Endothelial cell of umbilical vein (primary cell): ENCODE measurements at regions not wholly inside any gene's neighbourhood (a gene's known extent, or its start where the extent isn't known, plus 50 kb on each side); places are given as distances from the start of the nearest gene placed in this dataset.

Experiments used
- BruUV-seq: library from RNA; stranded (reverse); fragments of 400-500 nt; replicated peaks from 2 replicates; lab custom pipeline; 2021; lab: Mats Ljungman, UMichigan
- CTCF ChIA-PET: fragments of 300-600, 350-600 bp; sonication (Branson Sonifier 250); formaldehyde crosslinking; loops from one replicate; lab custom pipeline; 2021; ENCODE audit warnings: antibody characterized with exemption, inconsistent platforms; lab: Charles Lee
- POLR2A ChIA-PET: fragments of 300-600, 350-600 bp; sonication (Branson Sonifier 250); formaldehyde crosslinking; loops from one replicate; lab custom pipeline; 2021; ENCODE audit warnings: antibody characterized with exemption, inconsistent platforms; lab: Charles Lee
- DNase-seq: peaks from one replicate; pipeline ENCODE4 v3.0.0-alpha.2; 2011; ENCODE audit warnings: low read depth, low spot score
- FAIRE-seq: peaks from 2 replicates; lab custom pipeline; 2011; peaks lifted over from hg19 to GRCh38; lab: Jason Lieb, UNC
- H2AFZ ChIP-seq: 2 replicates; pipeline ENCODE4 v1.6.0; 2012; ENCODE audit warnings: low read depth, low read length, control low read depth, inconsistent platforms
- H3K27ac ChIP-seq: 2 replicates; pipeline ENCODE4 v1.5.1; 2011; ENCODE audit warnings: low read depth, mild to moderate bottlenecking, control low read depth, low read length, moderate library complexity; ENCODE audit not compliant: insufficient read depth
- H3K27me3 ChIP-seq, 2 experiments: 2 replicates each; pipeline versions ENCODE4 v1.6.0 to v1.6.1; 2011; ENCODE audit warnings: low read length in 2 of 2, mixed read lengths in 1 of 2; ENCODE audit not compliant: control insufficient read depth in 2 of 2, insufficient read depth in 2 of 2
- H3K36me3 ChIP-seq, 2 experiments: 2 replicates in 1 of 2; 3 replicates in 1 of 2; pipeline ENCODE4 v1.5.1; 2011; ENCODE audit warnings: low read length in 2 of 2, mild to moderate bottlenecking in 1 of 2, moderate library complexity in 1 of 2; ENCODE audit not compliant: control insufficient read depth in 2 of 2, insufficient read depth in 2 of 2; ENCODE audit errors: extremely low read depth in 1 of 2
- H3K4me1 ChIP-seq: 3 replicates; pipeline ENCODE4 v1.5.1; 2011; ENCODE audit warnings: mild to moderate bottlenecking, low read length; ENCODE audit not compliant: control insufficient read depth, insufficient read depth; ENCODE audit errors: extremely low read depth
- H3K4me2 ChIP-seq: 2 replicates; pipeline ENCODE4 v1.6.1; 2011; ENCODE audit warnings: low read length, control low read depth, mixed read lengths; ENCODE audit not compliant: insufficient read depth
- H3K4me3 ChIP-seq, 3 experiments: fragments of 200-600 bp in 1 of 3; sonication (generic), shearing (Covaris generic) in 1 of 3; replicated peaks in 1 of 3; 2 replicates each; pipeline ENCODE4 v1.5.1; 2011 to 2016; ENCODE audit warnings: control low read depth in 3 of 3, low read length in 3 of 3, mild to moderate bottlenecking in 2 of 3, inconsistent platforms in 1 of 3, low read depth in 1 of 3, moderate library complexity in 1 of 3; ENCODE audit not compliant: insufficient read depth in 1 of 3
- H3K79me2 ChIP-seq: 2 replicates; pipeline ENCODE4 v1.6.0; 2012; ENCODE audit warnings: low read length, inconsistent platforms; ENCODE audit not compliant: control insufficient read depth, insufficient read depth
- H3K9ac ChIP-seq: replicated peaks from 2 replicates; pipeline ENCODE3; 2011; ENCODE audit warnings: low read length, control low read depth; ENCODE audit not compliant: insufficient read depth; ENCODE audit errors: extremely low read depth
- H3K9me1 ChIP-seq: replicated peaks from 3 replicates; pipeline ENCODE4 v1.6.0; 2011; ENCODE audit warnings: mild to moderate bottlenecking, low read length; ENCODE audit not compliant: control insufficient read depth, insufficient read depth; ENCODE audit errors: extremely low read depth
- H3K9me3 ChIP-seq: replicated peaks from 2 replicates; pipeline ENCODE4 v1.5.1; 2012; ENCODE audit warnings: low read length, inconsistent platforms; ENCODE audit not compliant: control insufficient read depth, insufficient read depth
- H4K20me1 ChIP-seq: replicated peaks from 2 replicates; pipeline ENCODE3; 2011; ENCODE audit warnings: mild to moderate bottlenecking, low read length; ENCODE audit not compliant: control insufficient read depth, insufficient read depth; ENCODE audit errors: extremely low read depth
- EZH2 ChIP-seq: IDR thresholded peaks from 2 replicates; pipeline ENCODE4 v1.6.1; 2012; ENCODE audit warnings: borderline replicate concordance, low read depth, mild to moderate bottlenecking, moderate library complexity, low read length, inconsistent platforms; ENCODE audit not compliant: severe bottlenecking
- FOS ChIP-seq: IDR thresholded peaks from 2 replicates; pipeline ENCODE4 v1.6.1; 2011; ENCODE audit warnings: mild to moderate bottlenecking, low read length, moderate library complexity, borderline replicate concordance; ENCODE audit not compliant: insufficient read depth
- GATA2 ChIP-seq: IDR thresholded peaks from 2 replicates; pipeline ENCODE4 v1.7.0; 2011; ENCODE audit warnings: low read depth, mild to moderate bottlenecking, moderate library complexity, mixed read lengths, low read length; ENCODE audit not compliant: insufficient read length, insufficient read depth
- JUN ChIP-seq: IDR thresholded peaks from 2 replicates; pipeline ENCODE4 v1.6.1; 2011; ENCODE audit warnings: borderline replicate concordance, low read depth; ENCODE audit not compliant: insufficient read length, insufficient read depth
- MYC ChIP-seq: IDR thresholded peaks from one replicate; pipeline ENCODE4 v1.6.1; 2011; ENCODE audit warnings: mild to moderate bottlenecking, low read depth, low read length
- POLR2A ChIP-seq: IDR thresholded peaks from 2 replicates; pipeline ENCODE4 v1.6.1; 2012; ENCODE audit warnings: low read depth, mild to moderate bottlenecking, control low read depth, low read length
- POLR2AphosphoS5 ChIP-seq: IDR thresholded peaks from 2 replicates; pipeline ENCODE4 v1.6.1; 2012; ENCODE audit warnings: low read depth, mild to moderate bottlenecking, control low read depth, low read length, moderate library complexity; ENCODE audit not compliant: insufficient read depth
- dilution Hi-C: fragments of 300-500 bp; cut with MboI; formaldehyde crosslinking; loops from one replicate; pipeline ENCODE4 v1.15.0; 2019; ENCODE audit warnings: low sequenced_read_pairs; ENCODE audit not compliant: extremely low pct_ligation_motif_present
- intact Hi-C: fragments of 100-400 bp; cut with micrococcal nuclease; formaldehyde crosslinking; loops from one replicate; pipeline ENCODE4 v1.10.0; 2022
- TF ChIP-seq, protein P1 (sequence below): IDR thresholded peaks from 2 replicates; pipeline ENCODE4 v1.6.1; 2011; ENCODE audit not compliant: insufficient read depth, insufficient read length
- TF ChIP-seq, protein P2 (sequence below), 2 donors: IDR thresholded peaks; 1 replicate in 1 of 2; 2 replicates in 1 of 2; pipeline ENCODE4 v1.5.1; 2011; ENCODE audit warnings: low read length in 2 of 2, mild to moderate bottlenecking in 2 of 2, moderate library complexity in 2 of 2, control low read depth in 1 of 2, inconsistent platforms in 1 of 2, low read depth in 1 of 2; ENCODE audit not compliant: insufficient read depth in 1 of 2; ENCODE audit errors: extremely low read depth in 1 of 2

DNA sequence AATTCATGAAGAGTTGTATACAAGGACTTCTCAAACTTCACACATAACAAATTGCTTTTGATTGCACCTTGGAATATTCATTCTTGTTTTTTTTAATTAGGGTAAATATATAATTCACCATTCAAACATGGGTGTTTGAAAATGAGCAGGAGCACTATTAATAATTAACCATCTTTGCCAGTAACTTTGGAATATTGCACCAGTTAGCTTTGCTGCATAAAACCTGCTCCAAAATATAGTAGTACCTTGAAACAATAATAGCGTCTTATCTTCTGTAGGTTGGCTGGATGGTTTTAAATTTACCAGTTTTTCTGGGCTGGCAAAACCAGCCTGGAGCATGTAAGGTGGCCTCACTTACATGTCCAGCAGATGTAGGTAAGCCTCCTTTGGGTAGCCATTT, 1112.4 kb downstream of the TRHDE start:
- dilution Hi-C loops (no loop called here), intact Hi-C loops (no loop called here)
- H3K27ac ChIP-seq: no peak overlapping the region
- H3K36me3 ChIP-seq: no peaks in the 10 kb centered on the region
- BruUV-seq: no TSS peak
- H3K4me2 ChIP-seq: no peak overlapping the region
- H3K9me3 ChIP-seq: no peaks in the 10 kb centered on the region
- no peaks in the 10 kb centered on the region for H3K9me1 ChIP-seq
- H3K4me1 ChIP-seq: no peaks in the 10 kb centered on the region
- DNase-seq (no peak), FAIRE-seq (no peak)
- no peak overlapping the region for H2AFZ ChIP-seq
- POLR2A ChIA-PET: no interaction called here
- TF ChIP-seq POLR2AphosphoS5 (no peak), GATA2 (no peak), MYC (no peak), JUN (no peak), FOS (no peak), POLR2A (no peak), EZH2 (no peak)
- TF ChIP-seq, protein P1, sequence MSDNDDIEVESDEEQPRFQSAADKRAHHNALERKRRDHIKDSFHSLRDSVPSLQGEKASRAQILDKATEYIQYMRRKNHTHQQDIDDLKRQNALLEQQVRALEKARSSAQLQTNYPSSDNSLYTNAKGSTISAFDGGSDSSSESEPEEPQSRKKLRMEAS: no peak
- TF ChIP-seq, protein P2, sequence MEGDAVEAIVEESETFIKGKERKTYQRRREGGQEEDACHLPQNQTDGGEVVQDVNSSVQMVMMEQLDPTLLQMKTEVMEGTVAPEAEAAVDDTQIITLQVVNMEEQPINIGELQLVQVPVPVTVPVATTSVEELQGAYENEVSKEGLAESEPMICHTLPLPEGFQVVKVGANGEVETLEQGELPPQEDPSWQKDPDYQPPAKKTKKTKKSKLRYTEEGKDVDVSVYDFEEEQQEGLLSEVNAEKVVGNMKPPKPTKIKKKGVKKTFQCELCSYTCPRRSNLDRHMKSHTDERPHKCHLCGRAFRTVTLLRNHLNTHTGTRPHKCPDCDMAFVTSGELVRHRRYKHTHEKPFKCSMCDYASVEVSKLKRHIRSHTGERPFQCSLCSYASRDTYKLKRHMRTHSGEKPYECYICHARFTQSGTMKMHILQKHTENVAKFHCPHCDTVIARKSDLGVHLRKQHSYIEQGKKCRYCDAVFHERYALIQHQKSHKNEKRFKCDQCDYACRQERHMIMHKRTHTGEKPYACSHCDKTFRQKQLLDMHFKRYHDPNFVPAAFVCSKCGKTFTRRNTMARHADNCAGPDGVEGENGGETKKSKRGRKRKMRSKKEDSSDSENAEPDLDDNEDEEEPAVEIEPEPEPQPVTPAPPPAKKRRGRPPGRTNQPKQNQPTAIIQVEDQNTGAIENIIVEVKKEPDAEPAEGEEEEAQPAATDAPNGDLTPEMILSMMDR (IDR thresholded peaks at IDR 0.05; ENCODE audit: extremely low read depth in 1 of 2, insufficient read depth in 1 of 2, low read depth in 1 of 2, low read length in 2 of 2): no peak
- H3K27me3 ChIP-seq: no peaks in the 10 kb centered on the region
- CTCF ChIA-PET: no interaction called here
- no peak overlapping the region for H3K9ac ChIP-seq
- no peak overlapping the region for H3K4me3 ChIP-seq
- no peaks in the 10 kb centered on the region for H4K20me1 ChIP-seq
- no peaks in the 10 kb centered on the region for H3K79me2 ChIP-seq
